Activated CD4-positive, alpha-beta T cell treated with anti-CD3 and anti-CD28 coated beads for 4 hours (primary cell): ENCODE measurements at regions not wholly inside any gene's neighbourhood (a gene's known extent, or its start where the extent isn't known, plus 50 kb on each side); places are given as distances from the start of the nearest gene placed in this dataset.

Experiments used
- DNase-seq, 2 donors: peaks; one replicate each; pipeline ENCODE4 v3.0.0-alpha.2; 2020

DNA sequence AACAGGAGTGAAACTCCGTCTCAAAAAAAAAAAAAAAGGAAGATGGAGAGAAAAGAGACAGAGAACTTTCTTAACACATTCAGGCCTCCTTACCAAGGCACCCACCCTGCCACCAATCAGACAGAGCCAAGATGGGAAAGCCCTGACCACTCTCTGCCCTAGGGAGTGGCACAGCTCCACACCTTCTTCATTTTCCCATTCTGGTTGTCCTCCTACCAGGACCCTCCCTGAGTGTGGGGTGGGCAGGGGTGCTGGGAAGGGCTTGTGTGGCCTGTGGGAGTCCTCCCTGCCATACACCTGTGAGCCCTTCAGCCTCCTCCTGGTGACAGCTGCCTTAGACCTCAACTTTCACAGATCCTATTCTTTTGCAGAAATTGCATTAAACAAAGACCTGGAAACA, 513.6 kb downstream of the BCL11B start:
- DNase-seq: no peak

DNA sequence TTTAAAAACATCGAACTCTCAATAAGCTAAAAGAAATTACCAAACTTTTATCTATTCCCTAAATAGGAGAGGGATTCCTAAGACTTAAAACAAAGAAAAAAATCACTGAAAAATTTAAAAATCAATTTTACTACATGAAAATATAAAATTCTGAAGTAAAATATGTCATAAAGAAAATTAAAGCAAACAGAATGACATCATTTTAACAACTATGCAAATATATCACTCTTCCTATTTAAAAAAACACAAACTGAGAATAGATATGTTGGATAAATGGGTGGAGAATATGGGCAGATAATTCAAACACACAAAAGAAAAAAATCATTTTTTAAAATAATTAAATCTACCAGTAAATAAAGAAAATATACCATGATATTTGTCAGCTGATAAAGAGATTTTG, 510.0 kb downstream of the BCL11B start:
- no peak for DNase-seq

DNA sequence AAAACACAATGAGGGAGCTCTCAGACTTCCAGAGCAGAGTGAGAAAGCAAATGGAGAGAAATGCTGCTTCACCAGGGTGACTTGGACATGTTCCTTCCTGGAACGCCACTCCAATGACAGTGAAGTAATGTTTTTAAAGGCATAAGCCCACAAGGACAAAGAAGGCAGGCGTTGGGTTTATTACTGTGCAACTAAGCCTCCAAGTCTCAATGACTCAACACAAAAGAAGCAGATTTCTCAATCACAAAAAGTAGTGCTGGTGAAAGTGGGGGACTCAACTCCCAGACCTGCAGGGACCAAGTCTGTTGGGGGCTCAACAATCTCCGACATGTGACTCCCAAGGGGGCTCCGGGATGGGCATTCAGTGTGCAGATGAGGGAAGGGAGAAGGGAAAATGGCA, 505.2 kb downstream of the BCL11B start:
- no peak for DNase-seq

DNA sequence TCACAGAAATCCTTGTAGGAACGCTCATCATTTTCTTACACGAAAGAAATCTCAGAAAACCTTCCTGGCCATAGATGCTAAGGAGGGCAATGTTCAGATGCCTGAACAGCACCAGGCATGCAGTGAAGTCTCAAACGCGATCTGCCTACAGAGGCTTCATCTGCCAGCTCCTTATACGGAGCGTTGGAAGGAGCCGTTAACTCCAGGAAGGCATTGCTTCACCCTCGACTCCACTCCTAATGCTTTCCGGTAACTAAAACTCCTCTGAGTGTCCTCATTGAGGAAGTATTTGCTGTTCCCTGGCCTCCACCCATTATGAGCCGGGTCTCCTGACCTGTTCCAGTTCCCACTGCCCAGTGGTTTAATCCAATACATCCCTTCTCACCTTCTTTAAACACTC, 502.7 kb downstream of the BCL11B start:
- DNase-seq: no peak

DNA sequence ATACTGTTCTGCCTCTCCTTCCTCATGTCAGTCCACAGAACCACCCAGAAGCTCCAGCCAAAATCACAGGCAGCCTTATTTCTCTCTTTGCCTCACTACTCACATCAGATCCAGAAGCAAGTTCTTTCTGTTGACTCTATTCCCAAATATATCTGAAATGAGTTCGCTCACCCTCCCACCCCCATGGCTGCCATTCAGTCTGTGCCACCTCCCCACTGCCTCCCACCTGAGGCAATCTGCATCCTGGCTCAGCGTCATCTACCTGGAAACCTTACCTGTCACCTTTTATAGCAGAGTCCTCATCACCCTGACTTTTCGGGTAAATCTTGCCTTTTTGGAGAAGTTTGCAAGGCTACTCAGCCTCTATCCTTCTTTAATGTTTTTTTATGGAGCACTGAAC, 501.8 kb downstream of the BCL11B start:
- no peak for DNase-seq

DNA sequence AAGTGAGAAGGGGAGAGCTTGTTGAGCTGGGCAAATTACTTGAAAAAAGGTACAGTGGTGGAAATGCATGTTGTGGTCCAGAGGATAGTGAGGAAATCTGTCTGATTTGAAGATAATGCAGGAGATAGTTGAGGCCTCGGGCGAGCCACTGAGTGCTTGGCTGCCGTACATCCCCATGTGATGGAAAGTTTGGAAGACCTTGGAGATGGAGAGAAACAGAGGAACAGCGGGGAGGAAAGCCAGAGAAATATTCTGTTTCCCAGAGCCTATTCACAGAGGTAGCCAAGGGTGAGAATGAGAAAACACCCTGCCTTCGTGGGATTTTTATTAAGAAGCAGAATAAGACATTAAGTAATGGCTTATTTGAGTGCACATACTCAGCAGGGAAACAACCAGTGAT, 498.2 kb downstream of the BCL11B start:
- no peak for DNase-seq

DNA sequence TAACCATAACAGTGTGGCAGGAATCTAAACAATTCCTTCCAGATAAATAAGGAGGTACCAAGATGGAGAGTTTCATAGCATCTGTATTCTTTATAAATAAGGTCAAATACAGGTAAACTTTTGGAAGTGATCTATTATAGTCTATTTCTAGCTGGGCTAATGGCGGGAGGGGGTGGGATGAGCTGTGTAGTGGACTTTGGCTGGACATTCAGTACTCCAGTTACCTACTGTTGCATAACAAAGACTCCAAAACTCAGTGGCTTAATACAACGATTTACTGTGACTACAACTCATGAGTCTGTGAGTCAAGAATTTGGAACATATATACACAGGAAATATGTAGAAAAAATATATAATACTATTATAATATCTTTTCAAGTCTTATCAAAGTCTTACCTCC, 496.1 kb downstream of the BCL11B start:
- no peak for DNase-seq

DNA sequence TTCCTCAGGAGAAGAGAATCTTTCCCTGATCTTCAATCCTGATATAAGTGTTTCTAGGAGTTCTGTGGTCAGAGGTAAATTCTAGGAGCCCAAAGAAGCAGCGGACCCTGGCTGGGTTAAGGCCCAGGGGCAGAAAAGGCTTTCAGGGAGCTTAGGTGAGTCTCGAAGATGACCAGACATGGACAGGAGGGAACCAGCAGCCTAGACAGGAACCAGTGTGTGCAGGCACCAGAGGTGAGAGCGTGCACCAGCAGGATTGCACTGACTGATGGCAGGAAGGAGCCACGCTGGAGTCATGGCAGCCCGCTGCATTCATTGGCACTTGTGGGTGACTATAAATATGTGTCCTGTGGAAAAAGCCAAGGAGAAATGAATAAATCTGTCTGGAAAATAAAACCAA, 489.9 kb downstream of the BCL11B start:
- DNase-seq: no peak

DNA sequence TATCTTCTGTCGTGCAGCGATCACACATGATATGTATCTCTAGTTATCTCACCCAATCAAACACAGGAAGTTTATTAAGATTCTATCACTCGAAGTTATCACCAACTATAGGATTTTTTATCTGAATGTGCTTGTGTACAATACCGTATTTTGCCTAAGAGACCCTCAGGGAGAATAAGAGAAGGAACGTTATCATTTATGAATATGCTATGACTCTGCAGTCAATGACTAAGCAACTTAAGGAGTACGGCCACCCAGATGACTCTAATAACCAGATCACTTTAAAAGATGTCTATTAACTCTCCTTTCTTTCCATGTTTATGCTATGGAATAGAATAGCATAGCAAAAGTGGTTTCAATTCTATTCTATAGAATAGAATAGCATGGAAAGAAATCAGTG, 486.4 kb downstream of the BCL11B start:
- no peak for DNase-seq

DNA sequence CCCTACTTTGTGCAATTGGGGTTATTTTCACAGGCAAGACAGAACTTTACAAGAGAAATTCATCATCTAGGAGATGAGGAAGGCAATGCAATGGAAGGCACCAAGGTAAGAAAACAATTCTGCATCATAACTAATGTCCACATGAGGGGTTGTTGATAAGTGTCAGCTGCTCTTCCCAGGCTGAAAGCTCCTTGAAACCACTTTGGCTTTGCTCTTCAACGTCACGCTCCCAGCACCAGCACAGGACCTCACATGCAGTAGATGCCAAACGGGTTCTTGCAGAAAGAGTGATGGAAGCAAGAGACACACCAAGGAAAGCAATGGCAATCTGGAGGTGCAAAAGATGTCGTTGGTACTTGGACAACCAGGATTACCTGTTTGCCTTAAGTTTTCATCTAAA, 485.5 kb downstream of the BCL11B start:
- no peak for DNase-seq

DNA sequence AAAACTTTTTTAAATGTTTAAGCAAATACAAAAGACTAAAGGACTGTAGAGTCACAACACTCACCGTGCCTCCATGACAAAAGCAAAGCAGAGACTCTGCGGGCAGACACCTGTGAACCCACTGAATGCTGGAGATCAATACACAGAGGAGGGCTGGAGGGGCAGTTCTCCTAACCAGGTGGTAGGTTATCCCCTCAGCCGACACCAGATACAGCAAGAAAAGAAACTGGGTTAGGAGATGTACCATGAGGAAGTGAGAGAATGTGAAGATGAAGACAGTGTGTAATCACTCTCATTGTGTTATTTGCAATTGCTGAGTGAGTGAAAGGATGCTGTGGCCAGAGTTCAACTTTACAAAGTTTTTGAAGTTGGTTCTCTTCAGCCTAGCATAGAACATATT, 480.3 kb downstream of the BCL11B start:
- no peak for DNase-seq

DNA sequence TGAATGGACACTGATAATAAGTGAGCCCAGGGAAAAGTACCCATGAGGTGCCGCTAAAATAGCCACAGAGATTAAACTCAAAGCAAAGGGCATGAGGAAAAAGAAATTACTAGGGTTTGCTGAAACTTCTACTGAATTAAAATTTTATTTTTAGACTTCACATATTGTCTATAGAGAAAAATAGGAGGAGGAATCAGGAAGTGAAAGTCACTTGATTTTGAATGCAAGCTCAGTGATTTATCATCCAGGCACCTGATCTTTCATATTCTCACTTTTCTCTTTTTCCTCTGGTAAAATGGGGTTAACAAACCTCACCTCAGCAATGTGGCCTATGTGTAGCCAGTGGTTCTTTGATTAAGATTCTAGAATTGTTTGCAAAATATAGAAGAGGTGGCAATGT, 479.8 kb downstream of the BCL11B start:
- no peak for DNase-seq

DNA sequence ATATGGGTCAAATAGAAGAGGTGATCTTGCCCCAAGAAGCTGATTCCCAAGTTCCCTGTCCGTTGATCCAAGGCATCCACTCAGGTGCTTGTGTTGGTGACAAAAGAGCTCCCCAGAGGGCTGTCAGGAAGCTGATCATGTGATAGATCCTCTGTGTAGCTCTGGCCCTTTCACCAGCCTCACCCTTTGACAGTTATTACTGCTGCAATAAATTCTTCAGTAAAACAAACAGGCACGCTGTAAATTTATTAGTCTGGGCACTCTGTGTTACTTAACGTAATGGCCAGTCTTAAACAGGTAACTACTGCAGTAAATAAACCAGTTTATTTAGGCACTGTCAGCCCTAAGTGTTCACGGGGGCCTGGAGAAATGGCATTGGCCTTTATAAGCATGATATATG, 473.9 kb downstream of the BCL11B start:
- DNase-seq: no peak

DNA sequence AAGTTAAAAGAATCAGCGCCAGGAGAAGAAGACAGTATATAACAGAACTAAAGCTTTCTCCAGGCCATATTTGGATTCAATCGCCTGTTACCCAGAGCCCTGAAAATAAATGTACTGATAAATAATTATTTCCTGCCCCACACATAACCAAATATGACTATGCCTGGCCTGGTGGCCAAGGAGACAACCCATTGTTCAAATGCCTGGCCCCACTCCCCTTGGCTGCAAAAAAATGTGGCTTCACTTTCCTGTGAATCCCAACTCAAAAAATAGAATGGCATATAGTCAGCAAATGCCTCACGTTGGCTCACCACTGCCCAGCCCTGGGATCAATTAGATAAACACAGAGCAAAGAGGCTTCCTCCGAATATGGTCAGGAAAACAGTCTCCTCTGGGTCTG, 472.1 kb downstream of the BCL11B start:
- no peak for DNase-seq

DNA sequence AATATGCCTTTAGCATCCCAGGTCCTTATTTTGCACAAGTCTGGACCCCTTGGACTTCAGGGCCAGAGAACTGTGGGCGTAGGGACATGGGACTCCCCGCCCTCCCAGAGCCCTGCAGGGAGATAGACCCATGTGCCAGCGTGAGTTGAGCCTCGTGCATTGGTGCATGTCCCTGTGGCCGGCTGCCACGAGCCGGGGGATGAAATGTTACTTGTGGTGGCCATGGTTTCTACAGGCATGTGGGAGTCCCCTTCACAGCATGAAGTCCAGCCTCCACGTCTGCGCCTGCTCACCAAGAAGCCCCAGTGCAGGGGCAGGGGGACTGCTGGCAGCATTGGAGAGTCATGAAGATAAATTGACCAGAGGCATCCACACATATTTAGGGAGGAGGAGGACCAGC, 470.0 kb downstream of the BCL11B start:
- no peak for DNase-seq

DNA sequence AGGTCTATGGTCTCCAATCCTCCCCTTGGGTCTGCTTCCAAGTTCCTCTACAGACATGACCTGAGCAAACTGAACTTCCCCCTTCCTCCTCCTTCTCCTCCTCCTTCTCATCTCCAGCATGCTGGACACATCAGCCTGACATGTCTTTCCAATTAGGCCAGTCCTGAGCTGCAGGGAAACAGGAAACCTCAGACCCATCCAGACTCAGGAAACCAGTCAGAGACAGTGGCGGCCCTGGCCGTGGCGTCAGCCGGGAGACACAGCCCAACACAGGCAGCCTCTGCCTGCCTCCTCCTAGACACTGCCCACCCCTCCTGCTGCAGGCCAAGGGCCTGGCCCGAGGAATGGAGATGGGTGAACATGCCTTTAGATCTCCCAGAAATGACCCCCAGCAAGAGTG, 468.8 kb downstream of the BCL11B start:
- DNase-seq: no peak

DNA sequence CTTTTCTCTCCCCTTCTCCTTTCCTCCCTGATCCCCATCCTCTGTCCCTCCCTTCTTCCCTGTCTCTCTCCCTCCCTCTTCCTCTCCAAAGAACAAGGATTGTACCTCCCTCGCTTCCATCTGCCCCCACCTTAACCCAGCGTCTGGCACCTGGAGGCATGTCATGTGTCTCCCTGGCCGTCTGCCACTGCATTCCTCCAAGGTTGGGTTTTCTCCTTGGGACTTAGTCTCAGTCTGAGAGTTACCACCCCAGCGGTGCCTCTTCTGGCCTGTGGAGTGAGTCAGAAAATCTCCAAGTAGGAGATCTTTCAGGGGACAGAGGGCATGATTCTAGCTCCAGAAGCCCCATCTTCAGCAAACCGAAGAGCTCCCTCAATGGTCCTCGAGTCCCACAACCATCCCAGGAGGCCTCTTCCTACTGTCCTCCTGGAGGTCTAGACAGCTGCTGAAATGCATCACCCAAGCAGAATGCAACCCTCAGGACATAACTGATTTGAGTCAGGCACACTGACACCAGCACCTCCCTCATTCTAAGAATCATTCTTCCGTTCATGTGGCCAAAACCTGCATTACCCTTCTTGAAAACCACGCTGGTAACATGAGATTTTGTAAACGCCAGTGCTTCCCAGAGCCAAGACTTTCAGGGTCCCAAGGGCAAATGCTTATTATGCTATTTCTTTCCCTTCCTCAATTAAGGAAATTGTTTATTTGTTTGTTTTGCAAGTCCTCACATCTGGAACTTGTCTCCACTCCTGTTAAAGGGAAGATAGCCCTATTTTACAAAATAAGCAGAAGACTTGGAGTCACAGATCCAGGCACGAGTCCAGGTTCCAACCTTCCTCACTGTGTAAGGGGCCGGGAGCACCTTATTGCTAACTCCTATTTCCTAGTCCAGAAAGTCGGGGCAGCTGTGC, 463.2 kb downstream of the BCL11B start:
- DNase-seq: no peak

DNA sequence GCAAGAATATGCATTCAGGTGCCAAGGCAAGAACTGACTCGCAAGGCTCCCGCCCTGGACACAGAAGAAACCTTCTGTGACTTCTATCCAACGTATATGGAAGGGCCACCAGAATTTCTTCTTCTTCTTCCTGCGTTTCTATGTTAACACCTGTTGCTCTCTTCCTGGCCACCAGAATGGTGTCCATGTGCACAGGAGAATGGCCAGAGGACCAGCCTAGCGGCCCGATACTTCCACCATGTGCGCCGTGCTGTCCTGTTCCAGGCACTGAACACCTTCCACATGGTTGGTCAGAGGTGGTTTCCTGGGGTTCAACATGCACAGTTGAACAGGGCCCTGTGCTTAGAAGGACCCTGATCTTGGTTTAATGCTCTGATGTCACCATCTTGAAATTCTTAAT, 455.8 kb downstream of the BCL11B start:
- no peak for DNase-seq

DNA sequence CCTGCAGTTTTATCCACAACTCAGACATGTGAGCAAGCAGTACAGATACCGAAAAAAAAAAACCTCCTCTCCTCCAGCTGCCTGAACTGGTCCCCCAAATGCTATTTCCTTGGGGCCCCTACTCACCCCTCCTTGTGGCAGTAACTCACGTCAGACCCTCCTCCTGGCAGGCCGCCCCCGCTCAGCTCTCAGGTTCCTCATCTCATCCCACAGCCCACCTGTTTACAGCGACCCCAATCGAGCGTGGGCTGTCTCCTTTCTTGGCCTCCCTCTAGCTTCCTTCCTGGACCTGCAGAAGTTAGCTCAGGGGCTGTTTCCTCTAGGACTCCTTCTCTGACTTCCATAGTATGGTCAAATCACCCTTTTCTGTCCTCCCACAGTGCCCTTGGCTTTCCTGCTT, 455.3 kb downstream of the BCL11B start:
- no peak for DNase-seq

DNA sequence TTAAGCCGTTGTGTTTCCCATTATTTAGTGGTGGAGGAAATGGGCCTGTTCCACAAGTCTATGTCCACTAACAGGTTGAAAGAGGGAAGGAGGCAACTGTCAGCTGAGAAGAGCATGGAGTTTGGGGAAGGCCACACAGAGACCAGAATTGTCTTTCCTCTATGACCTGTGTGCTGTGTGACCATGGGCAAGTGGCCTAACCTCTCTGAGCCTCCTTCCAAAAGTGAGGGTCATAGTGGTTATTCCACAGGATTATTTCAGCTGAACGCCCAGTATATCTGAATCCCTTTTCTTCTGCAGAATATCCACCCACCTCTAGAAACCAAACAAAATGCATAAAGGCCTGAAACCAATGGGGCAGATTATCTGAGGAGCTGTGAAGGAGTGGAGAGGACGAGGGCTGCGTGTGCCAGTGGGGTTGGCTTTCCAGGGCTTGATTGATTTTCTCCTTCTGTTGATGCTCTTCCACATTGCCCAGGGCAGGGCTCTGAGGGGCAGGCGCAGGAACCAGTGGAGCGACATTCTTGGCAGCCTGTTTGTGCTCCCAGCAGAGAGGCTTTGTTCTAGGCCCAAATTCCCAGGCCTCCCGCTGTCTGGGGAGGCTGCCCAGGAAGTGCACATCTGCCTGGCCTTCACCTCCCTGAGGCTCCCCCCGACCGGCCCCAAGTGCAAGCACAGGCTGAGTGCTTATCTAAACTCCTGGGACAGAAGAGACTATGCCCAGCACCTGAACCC, 452.7 kb downstream of the BCL11B start:
- no peak for DNase-seq

DNA sequence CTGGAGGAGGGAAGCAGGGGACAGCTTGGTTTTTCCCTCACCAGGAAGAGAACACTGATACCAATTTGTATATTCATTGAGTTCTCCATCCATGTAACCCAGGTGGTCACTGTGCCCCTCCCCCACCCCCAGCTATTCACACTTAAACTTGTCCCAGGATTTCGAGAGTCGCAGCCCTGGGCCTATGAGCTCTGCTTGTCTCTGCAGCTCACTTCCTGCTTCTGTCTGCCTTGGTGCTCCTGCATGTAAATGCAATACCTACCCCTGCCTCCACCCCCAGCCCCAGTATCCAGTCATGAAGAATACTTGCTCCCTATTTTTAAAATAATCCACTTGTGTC, 452.2 kb downstream of the BCL11B start:
- DNase-seq: no peak

DNA sequence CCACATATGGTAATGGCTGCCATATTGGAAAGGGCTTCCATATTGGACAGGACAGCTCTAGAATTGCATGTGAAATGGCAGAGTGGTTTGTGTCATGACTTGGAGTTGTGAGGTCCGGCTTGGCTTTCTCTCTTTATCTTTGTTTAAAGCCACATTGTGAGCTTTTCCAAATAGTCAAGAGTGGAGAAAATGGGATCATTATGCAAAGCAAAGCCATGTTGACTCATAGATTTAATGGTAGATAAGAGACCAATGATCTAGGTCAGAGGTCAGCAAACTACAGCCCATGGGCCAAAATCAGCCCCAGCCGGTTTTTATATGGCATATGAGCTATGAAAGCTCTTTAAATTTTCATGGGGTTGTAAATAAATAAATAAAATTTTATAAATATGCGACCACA, 449.1 kb downstream of the BCL11B start:
- DNase-seq: no peak

DNA sequence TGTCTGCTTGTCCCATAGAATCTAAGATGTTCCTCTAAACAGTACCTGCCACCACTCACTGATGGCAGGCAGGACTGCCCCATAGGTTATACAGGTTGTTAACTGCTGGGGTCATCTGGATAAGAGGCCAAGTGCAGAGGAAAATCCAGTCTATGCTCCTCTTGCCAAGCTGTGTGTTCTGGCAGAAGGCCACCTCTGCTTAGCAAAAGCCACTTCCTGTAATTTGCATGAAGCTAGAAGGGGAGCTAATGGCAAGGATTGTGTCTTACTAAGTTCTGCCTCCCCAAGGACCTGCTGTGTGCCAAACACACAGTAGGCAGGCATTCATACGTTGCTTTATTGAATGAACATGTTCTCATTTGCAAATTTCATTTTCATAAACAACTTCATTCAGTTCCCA, 445.4 kb downstream of the BCL11B start:
- no peak for DNase-seq

DNA sequence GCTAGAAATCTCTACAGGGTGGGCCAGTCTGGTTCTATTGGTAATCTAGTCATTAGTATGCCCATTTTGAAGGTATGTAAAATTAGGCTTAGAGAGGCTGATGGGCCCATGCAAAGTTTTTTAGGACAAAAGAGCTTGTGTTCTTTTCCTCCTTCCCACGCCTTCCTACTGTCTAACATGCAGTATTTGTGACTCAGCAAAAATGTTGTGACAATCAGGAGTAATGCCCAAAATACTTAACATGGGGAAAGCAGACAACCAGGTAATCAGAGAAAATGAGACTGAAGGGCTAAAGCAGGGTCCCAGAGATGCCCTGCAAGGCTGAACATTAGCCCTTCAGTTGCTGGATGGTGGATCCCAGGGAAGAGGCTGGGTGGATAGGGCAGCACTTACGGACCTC, 437.9 kb downstream of the BCL11B start:
- DNase-seq: no peak
